Vagina (tissue), 2 donors: ENCODE measurements at regions not wholly inside any gene's neighbourhood (a gene's known extent, or its start where the extent isn't known, plus 50 kb on each side); places are given as distances from the start of the nearest gene placed in this dataset.

ENCODE experiments used
- DNase-seq, 2 donors: peaks; one replicate each; pipeline ENCODE4 v3.0.0-alpha.2; 2017; ENCODE audit errors: extremely low spot score in 2 of 2
- H3K27ac ChIP-seq: fragments of 200-600 bp; sonication (generic); one replicate; pipeline ENCODE4 v1.5.1; 2019
- H3K27me3 ChIP-seq: fragments of 200-600 bp; sonication (generic); one replicate; pipeline ENCODE4 v1.5.1; 2019
- H3K36me3 ChIP-seq, 2 donors: fragments of 200-600 bp; sonication (generic); one replicate each; pipeline ENCODE4 v1.5.1; 2017 to 2019
- H3K4me1 ChIP-seq: fragments of 200-600 bp; sonication (generic); one replicate; pipeline ENCODE4 v1.5.1; 2019
- H3K4me3 ChIP-seq, 2 donors: fragments of 200-600 bp; sonication (generic); 1 replicate in 1 of 2; 2 replicates in 1 of 2; pipeline ENCODE4 v1.5.1; 2016 to 2019
- H3K9me3 ChIP-seq: fragments of 200-600 bp; sonication (generic); one replicate; pipeline ENCODE4 v1.5.1; 2019
- POLR2A ChIP-seq, 2 donors: fragments of 450-650 bp; IDR thresholded peaks; one replicate each; pipeline ENCODE4 v1.6.1; 2017; ENCODE audit warnings: antibody characterized with exemption in 2 of 2, mild to moderate bottlenecking in 2 of 2, moderate library complexity in 2 of 2
- POLR2AphosphoS5 ChIP-seq, 2 donors: sonication (generic); formaldehyde crosslinking; IDR thresholded peaks; one replicate each; pipeline ENCODE4 v1.9.0; 2017; ENCODE audit warnings: antibody characterized with exemption in 2 of 2, mild to moderate bottlenecking in 2 of 2, low read depth in 1 of 2; ENCODE audit not compliant: insufficient read depth in 1 of 2
- intact Hi-C: fragments of 100-400 bp; cut with DNase I; formaldehyde crosslinking; loops from one replicate; pipeline ENCODE4 v1.15.1; 2023
- TF ChIP-seq, protein P1 (sequence below), 3 experiments: fragments of 450-650 bp in 2 of 3; fragments of 200-600 bp in 1 of 3; sonication (generic) in 1 of 3; IDR thresholded peaks; one replicate each; pipeline ENCODE4 v1.5.1; 2017 to 2019; ENCODE audit warnings: antibody characterized with exemption in 3 of 3, mild to moderate bottlenecking in 2 of 3, moderate library complexity in 2 of 3

- intact Hi-C loops, result no loop called here
- TF ChIP-seq POLR2AphosphoS5 (IDR thresholded peaks at IDR 0.05; ENCODE audit: insufficient read depth in 1 of 2, low read depth in 1 of 2) (no peak), POLR2A (IDR thresholded peaks at IDR 0.05) (no peak)
- TF ChIP-seq, protein P1, sequence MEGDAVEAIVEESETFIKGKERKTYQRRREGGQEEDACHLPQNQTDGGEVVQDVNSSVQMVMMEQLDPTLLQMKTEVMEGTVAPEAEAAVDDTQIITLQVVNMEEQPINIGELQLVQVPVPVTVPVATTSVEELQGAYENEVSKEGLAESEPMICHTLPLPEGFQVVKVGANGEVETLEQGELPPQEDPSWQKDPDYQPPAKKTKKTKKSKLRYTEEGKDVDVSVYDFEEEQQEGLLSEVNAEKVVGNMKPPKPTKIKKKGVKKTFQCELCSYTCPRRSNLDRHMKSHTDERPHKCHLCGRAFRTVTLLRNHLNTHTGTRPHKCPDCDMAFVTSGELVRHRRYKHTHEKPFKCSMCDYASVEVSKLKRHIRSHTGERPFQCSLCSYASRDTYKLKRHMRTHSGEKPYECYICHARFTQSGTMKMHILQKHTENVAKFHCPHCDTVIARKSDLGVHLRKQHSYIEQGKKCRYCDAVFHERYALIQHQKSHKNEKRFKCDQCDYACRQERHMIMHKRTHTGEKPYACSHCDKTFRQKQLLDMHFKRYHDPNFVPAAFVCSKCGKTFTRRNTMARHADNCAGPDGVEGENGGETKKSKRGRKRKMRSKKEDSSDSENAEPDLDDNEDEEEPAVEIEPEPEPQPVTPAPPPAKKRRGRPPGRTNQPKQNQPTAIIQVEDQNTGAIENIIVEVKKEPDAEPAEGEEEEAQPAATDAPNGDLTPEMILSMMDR (IDR thresholded peaks at IDR 0.05), result no peak
- DNase-seq, result no peak
Measured at GRCh38 chr7:64099656-64100531, 54.7 kb downstream of the ZNF727 start.

DNA sequence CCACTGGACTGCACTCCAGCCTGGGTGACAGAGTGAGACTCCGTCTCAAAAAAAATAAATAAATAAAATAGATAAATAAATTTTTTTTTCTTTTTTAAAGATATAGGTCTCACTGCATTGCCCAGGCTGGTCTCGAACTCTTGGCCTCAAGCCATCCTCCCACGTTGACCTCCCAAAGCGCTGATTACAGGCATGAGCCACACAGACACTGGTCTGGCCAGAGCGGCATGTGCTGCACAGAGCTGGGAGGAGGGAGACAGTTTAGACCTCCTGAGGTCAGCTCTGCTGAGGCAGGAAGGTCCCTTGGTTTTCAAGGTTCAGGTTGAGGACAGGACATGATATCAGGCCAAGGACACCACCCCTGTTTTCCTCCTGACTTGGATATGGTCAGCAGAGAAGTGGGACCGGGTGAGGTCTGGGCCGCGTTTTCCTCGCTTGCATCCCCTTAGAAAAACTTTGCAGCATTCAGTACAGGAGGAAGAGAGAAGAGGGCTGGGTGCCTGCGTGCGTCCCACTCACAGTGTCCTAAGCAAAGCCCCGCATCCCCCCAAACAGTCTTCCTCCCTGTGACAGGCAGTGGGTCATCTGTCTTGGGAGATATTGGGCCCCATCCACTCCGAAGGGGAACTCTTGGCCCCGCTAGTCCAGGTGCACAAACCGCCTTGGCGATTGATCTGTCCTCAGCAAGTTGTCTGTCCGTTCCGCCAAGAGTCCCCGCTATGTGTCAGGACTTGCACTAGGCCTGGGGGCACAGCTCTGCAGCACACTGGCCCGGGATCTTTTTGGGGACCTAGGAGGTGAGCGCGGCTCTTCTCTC is 56.1 kb downstream of the ZNF727 start:
- no peak for TF ChIP-seq POLR2A (IDR thresholded peaks at IDR 0.05)
- TF ChIP-seq POLR2AphosphoS5 (IDR thresholded peaks at IDR 0.05; ENCODE audit: insufficient read depth in 1 of 2, low read depth in 1 of 2), result no peak
- TF ChIP-seq, protein P1 (IDR thresholded peaks at IDR 0.05), result no peak
- Histone ChIP-seq H3K36me3 (no peaks in the 10 kb centered on the region), H3K4me3 (no peak overlapping the region), H3K4me1 (no peaks in the 10 kb centered on the region), H3K9me3 (peaks cover 24% of the 10 kb centered on the region), H3K27me3 (no peaks in the 10 kb centered on the region), H3K27ac (no peak overlapping the region)
- intact Hi-C loops, result no loop called here
- no peak for DNase-seq

More at GRCh38 chr7:64099656-64100531, 54.7 kb downstream of the ZNF727 start:
- H3K4me1 ChIP-seq, result no peaks in the 10 kb centered on the region
- H3K9me3 ChIP-seq, result peaks cover 24% of the 10 kb centered on the region
- no peaks in the 10 kb centered on the region for H3K36me3 ChIP-seq
- no peak overlapping the region for H3K4me3 ChIP-seq
- H3K27ac ChIP-seq, result no peak overlapping the region
- H3K27me3 ChIP-seq, result no peaks in the 10 kb centered on the region

- Histone ChIP-seq H3K4me3 (no peak overlapping the region), H3K27ac (no peak overlapping the region), H3K27me3 (no peaks in the 10 kb centered on the region), H3K9me3 (peaks cover 24% of the 10 kb centered on the region), H3K36me3 (no peaks in the 10 kb centered on the region), H3K4me1 (no peaks in the 10 kb centered on the region)
- intact Hi-C loops, result no loop called here
- peak in 1 of 2 donors; percentile 82 for DNase-seq
- TF ChIP-seq, protein P1 (IDR thresholded peaks at IDR 0.05), result no peak
Measured at GRCh38 chr7:64101943-64102655, 56.9 kb downstream of the ZNF727 start.

DNA sequence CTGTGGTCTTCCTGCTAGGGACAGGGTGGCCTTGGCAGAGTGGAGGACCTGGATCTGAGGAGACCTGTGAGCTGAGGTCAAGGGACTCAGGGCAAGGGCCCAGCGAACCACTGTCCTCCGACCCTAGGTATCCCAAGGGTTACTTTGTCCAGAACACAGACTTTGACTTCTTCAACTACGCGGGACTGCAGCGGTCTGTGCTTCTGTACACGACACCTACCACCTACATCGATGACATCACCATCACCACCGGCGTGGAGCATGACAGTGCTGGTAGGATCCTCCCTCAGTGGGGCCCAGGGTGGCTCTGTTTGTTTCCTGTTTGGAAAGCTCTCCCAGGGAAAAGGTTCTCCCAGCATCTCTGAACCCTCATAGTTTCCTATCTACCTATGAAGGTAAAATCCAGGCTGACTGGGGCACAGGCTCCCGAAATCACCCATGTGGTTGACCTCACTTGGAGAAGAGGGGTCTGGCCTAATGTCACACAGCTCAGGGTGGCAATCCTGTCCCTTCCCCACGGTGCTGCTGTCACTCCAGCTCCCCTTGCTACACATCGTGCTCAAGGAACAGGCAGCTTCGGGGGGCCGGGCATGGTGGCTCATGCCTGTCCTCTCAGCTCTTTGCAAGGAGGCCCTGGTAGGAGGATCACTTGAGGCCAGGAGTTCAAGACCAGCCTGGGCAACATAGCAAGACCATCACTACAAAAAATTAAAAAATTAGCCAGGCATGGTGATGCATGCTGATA is 57.6 kb downstream of the ZNF727 start:
- DNase-seq, result peak in 1 of 2 donors; percentile 25
- TF ChIP-seq POLR2A (IDR thresholded peaks at IDR 0.05), result no peak
- TF ChIP-seq, protein P1 (IDR thresholded peaks at IDR 0.05), result no peak
- no peak for TF ChIP-seq POLR2AphosphoS5 (IDR thresholded peaks at IDR 0.05; ENCODE audit: insufficient read depth in 1 of 2, low read depth in 1 of 2)
- no peaks in the 10 kb centered on the region for H3K36me3 ChIP-seq
- intact Hi-C loops, result no loop called here
- H3K27ac ChIP-seq, result no peak overlapping the region
- no peaks in the 10 kb centered on the region for H3K4me1 ChIP-seq
- peaks cover 24% of the 10 kb centered on the region for H3K9me3 ChIP-seq
- no peaks in the 10 kb centered on the region for H3K27me3 ChIP-seq
- H3K4me3 ChIP-seq, result no peak overlapping the region
